SKM-1 (cell line): ENCODE measurements at regions not wholly inside any gene's neighbourhood (a gene's known extent, or its start where the extent isn't known, plus 50 kb on each side); places are given as distances from the start of the nearest gene placed in this dataset.
"Not testable (repeated sequence)": the region's sequence is repeated elsewhere in the genome, so short reads cannot be mapped to it uniquely, and the experiment has no call there.

Experiments
- DNase-seq: peaks from one replicate; lab custom pipeline; 2025; ENCODE audit not compliant: unreplicated experiment; lab: John Stamatoyannopoulos, UW

GRCh38 chr15:58322253-58322652, 109.5 kb upstream of the LIPC start:
- DNase-seq: no peak

DNA sequence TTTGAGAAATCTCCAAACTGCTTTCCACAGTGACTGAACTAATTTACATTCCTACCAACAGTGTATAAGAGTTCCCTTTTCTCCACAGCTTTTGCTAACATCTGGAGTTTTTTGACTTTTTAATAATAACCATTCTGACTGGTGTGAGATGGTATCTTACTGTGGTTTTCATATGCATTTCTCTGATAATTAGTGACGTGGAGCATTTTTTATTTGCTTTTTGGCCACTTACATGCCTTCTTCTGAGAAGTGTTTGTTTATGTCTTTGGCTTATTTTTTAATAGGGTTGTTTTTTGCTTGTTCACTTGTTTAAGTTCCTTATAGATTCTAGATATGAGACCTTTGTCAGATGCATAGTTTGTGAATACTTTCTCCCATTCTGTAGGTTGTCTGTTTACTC, 108.5 kb upstream of the LIPC start:
- DNase-seq: not testable (repeated sequence)

DNA sequence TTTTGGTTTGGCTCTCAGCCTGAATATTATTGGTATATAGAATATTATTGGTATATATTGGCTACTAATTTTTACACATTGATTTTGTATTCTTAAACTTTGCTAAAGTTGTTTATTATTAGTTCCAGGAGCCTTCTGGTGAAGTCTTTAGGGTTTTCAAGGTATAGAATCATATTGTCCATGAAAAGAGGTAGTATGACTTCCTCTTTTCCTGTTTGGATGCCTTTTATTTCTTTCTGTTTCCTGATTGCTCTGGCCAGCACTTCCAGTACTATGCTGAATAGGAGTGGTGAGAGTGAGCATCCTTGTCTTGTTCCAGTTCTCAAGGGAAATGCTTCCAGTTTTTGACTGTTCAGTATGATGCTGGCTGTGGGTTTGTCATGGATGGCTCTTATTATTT, 107.3 kb upstream of the LIPC start:
- no peak for DNase-seq

- no peak for DNase-seq
Measured at GRCh38 chr15:58327958-58328357, 103.8 kb upstream of the LIPC start.

GRCh38 chr15:58329211-58329610, 102.6 kb upstream of the LIPC start:
- DNase-seq: no peak

- DNase-seq: no peak
Measured at GRCh38 chr15:58329781-58330671, 101.8 kb upstream of the LIPC start.

- no peak for DNase-seq
Measured at GRCh38 chr15:58330741-58331559, 100.8 kb upstream of the LIPC start.

- peak; percentile 91 for DNase-seq
Measured at GRCh38 chr15:58331560-58331912, 100.3 kb upstream of the LIPC start.

- peak; percentile 90 for DNase-seq
Measured at GRCh38 chr15:58331913-58332675, 99.7 kb upstream of the LIPC start.

GRCh38 chr15:58332676-58333400, 99.0 kb upstream of the LIPC start:
- no peak for DNase-seq

- no peak for DNase-seq
Measured at GRCh38 chr15:58334803-58335202, 97.0 kb upstream of the LIPC start.

DNA sequence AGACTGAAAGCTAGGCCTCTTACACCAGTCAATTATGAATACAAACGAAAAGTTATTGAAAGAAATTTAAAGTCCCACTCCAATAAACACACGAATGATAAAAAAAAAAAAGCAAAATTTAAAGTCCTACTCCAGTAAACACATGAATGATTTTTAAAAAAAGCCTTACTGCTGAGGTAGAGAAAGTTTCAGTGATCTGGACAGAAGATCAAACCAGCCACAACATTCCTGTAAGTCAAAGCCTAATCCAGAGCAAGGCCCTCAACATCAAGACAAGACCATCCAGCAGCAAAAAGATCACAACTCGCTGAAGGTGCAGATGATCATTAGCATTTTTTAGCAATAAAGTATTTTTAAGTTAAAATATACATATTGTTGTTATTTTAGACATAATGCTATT, 95.6 kb upstream of the LIPC start:
- DNase-seq: no peak

GRCh38 chr15:58340176-58340575, 91.6 kb upstream of the LIPC start:
- no peak for DNase-seq

- no peak for DNase-seq
Measured at GRCh38 chr15:58342508-58342907, 89.3 kb upstream of the LIPC start.

GRCh38 chr15:58344213-58345070, 87.3 kb upstream of the LIPC start:
- DNase-seq: no peak

- no peak for DNase-seq
Measured at GRCh38 chr15:58346361-58346760, 85.4 kb upstream of the LIPC start.

- DNase-seq: no peak
Measured at GRCh38 chr15:58348095-58348812, 83.5 kb upstream of the LIPC start.

DNA sequence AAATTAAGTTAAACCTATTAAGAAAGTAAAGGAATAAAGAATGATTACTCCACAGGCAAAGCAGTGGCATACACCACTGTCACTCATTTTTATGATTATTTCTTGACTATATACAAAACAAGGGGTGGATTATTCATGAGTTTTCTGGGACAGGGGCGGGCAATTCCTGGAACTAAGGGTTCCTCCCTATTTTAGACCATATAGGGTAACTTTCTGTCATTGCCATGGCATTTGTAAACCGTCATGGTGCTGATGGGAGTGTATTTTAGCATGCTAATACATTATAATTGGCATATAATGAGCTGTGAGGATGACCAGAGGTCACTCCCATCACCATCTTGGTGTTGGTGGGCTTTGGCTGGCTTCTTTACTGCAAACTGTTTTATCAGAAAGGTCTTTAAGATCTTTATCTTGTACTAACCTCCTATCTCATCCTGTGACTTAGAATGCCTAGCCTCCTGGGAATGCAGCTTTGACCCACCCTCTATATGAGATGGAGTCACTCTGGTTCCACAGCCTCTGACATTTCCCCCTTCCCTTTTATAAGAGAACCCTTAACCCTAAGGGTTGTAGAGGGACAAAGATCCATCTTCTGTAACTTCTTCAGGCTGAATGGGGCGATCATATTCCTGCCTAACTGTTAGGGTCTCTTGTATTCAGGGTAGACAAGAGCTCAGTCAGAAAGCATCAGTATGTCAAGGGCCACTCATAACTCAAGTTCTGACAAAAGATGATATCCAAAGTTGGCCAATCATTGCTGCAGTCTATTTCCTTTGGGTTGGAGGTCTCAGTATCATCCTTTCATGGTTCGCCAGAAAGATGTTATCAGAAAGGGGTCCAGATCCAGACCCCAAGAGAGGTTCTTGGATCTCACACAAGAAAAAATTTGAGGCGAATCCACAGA, 79.5 kb upstream of the LIPC start:
- no peak for DNase-seq
